ENCODE measurements at regions not wholly inside any gene's neighbourhood (a gene's known extent, or its start where the extent isn't known, plus 50 kb on each side); places are given as distances from the start of the nearest gene placed in this dataset.

- DNase-seq: no peak
Measured at GRCh38 chr7:42485301-42485766, 248.3 kb upstream of the GLI3 start.

- no peak for DNase-seq
Measured at GRCh38 chr7:42483886-42484285, 246.9 kb upstream of the GLI3 start.

- no peak for DNase-seq
Measured at GRCh38 chr7:42479816-42480633, 243.0 kb upstream of the GLI3 start.

GRCh38 chr7:42479452-42479815, 242.4 kb upstream of the GLI3 start:
- no peak for DNase-seq

GRCh38 chr7:42478717-42479116, 241.7 kb upstream of the GLI3 start:
- no peak for DNase-seq

GRCh38 chr7:42476255-42476654, 239.2 kb upstream of the GLI3 start:
- DNase-seq: no peak

GRCh38 chr7:42475082-42475481, 238.1 kb upstream of the GLI3 start:
- no peak for DNase-seq

GRCh38 chr7:42473099-42473498, 236.1 kb upstream of the GLI3 start:
- no peak for DNase-seq

- DNase-seq: no peak
Measured at GRCh38 chr7:42471573-42472174, 234.7 kb upstream of the GLI3 start.

GRCh38 chr7:42469341-42469740, 232.3 kb upstream of the GLI3 start:
- no peak for DNase-seq

GRCh38 chr7:42468471-42468870, 231.5 kb upstream of the GLI3 start:
- no peak for DNase-seq

GRCh38 chr7:42461537-42461936, 224.5 kb upstream of the GLI3 start:
- no peak for DNase-seq

GRCh38 chr7:42460933-42461332, 223.9 kb upstream of the GLI3 start:
- DNase-seq: no peak

GRCh38 chr7:42460148-42460547, 223.1 kb upstream of the GLI3 start:
- no peak for DNase-seq

GRCh38 chr7:42457663-42458062, 220.7 kb upstream of the GLI3 start:
- DNase-seq: no peak

- no peak for DNase-seq
Measured at GRCh38 chr7:42456756-42457276, 219.8 kb upstream of the GLI3 start.

- DNase-seq: no peak
Measured at GRCh38 chr7:42456267-42456666, 219.3 kb upstream of the GLI3 start.

- DNase-seq: no peak
Measured at GRCh38 chr7:42453931-42454361, 216.9 kb upstream of the GLI3 start.

GRCh38 chr7:42452356-42452755, 215.3 kb upstream of the GLI3 start:
- DNase-seq: no peak

GRCh38 chr7:42449431-42449830, 212.4 kb upstream of the GLI3 start:
- no peak for DNase-seq

- DNase-seq: no peak
Measured at GRCh38 chr7:42448901-42449300, 211.9 kb upstream of the GLI3 start.

- no peak for DNase-seq
Measured at GRCh38 chr7:42445691-42446090, 208.7 kb upstream of the GLI3 start.

GRCh38 chr7:42440951-42441350, 203.9 kb upstream of the GLI3 start:
- no peak for DNase-seq

- DNase-seq: no peak
Measured at GRCh38 chr7:42432644-42433043, 195.6 kb upstream of the GLI3 start.
